H9 (cell line): ENCODE measurements at regions not wholly inside any gene's neighbourhood (a gene's known extent, or its start where the extent isn't known, plus 50 kb on each side); places are given as distances from the start of the nearest gene placed in this dataset.

Experiments
- DNase-seq: peaks from one replicate; pipeline ENCODE4 v3.0.0-alpha.2; 2017
- H2AFZ ChIP-seq: one replicate; pipeline ENCODE4 v1.6.1; 2013; ENCODE audit warnings: mild to moderate bottlenecking, low read length, control low read depth, moderate library complexity
- H2AK5ac ChIP-seq: 2 replicates; pipeline ENCODE4 v1.6.1; 2013; ENCODE audit warnings: low read length, control low read depth, mixed read lengths; ENCODE audit not compliant: insufficient read length
- H2BK120ac ChIP-seq: one replicate; pipeline ENCODE4 v1.6.1; 2013; ENCODE audit warnings: low read depth, mild to moderate bottlenecking, low read length, control low read depth, inconsistent platforms; ENCODE audit not compliant: poor library complexity, severe bottlenecking
- H2BK12ac ChIP-seq: 2 replicates; pipeline ENCODE4 v1.6.1; 2013; ENCODE audit warnings: low read length, control low read depth, mixed read lengths, low read depth; ENCODE audit not compliant: insufficient read length
- H2BK15ac ChIP-seq: 2 replicates; pipeline ENCODE4 v1.6.1; 2013; ENCODE audit warnings: low read depth, low read length, control low read depth
- H2BK20ac ChIP-seq: one replicate; pipeline ENCODE4 v1.6.1; 2013; ENCODE audit warnings: low read depth, mild to moderate bottlenecking, low read length, control low read depth, inconsistent platforms; ENCODE audit not compliant: poor library complexity, severe bottlenecking
- H2BK5ac ChIP-seq: 2 replicates; pipeline ENCODE4 v1.6.1; 2013; ENCODE audit warnings: low read length, control low read depth, mixed read lengths; ENCODE audit not compliant: insufficient read length
- H3K14ac ChIP-seq: 2 replicates; pipeline ENCODE4 v1.6.1; 2013; ENCODE audit warnings: low read length, control low read depth; ENCODE audit not compliant: insufficient read depth
- H3K18ac ChIP-seq: 2 replicates; pipeline ENCODE4 v1.6.1; 2013; ENCODE audit warnings: low read depth, mild to moderate bottlenecking, mixed read lengths, low read length, control low read depth; ENCODE audit not compliant: insufficient read length
- H3K23ac ChIP-seq: 2 replicates; pipeline ENCODE4 v1.6.1; 2013; ENCODE audit warnings: low read length, control low read depth, mixed read lengths, low read depth; ENCODE audit not compliant: insufficient read length
- H3K23me2 ChIP-seq: 2 replicates; pipeline ENCODE4 v1.6.1; 2013; ENCODE audit warnings: low read depth, mild to moderate bottlenecking, mixed read lengths, low read length, control low read depth; ENCODE audit not compliant: insufficient read length, poor library complexity, severe bottlenecking
- H3K27ac ChIP-seq: 2 replicates; pipeline ENCODE4 v1.5.1; 2013; ENCODE audit warnings: low read length, control low read depth, mixed read lengths, low read depth; ENCODE audit not compliant: insufficient read length
- H3K27me3 ChIP-seq: 2 replicates; pipeline ENCODE4 v1.6.1; 2013; ENCODE audit warnings: low read length, control low read depth, inconsistent platforms; ENCODE audit not compliant: insufficient read depth
- H3K4ac ChIP-seq: 2 replicates; pipeline ENCODE4 v1.6.1; 2013; ENCODE audit warnings: low read depth, mild to moderate bottlenecking, control low read depth, inconsistent platforms, low read length, moderate library complexity
- H3K4me1 ChIP-seq: 2 replicates; pipeline ENCODE4 v1.6.1; 2013; ENCODE audit warnings: low read length, control low read depth, inconsistent platforms; ENCODE audit not compliant: insufficient read depth
- H3K4me2 ChIP-seq: 2 replicates; pipeline ENCODE4 v1.6.1; 2013; ENCODE audit warnings: low read length, control low read depth, mixed read lengths; ENCODE audit not compliant: insufficient read length, insufficient read depth
- H3K56ac ChIP-seq: 2 replicates; pipeline ENCODE4 v1.6.1; 2013; ENCODE audit warnings: low read depth, mild to moderate bottlenecking, mixed read lengths, low read length, control low read depth; ENCODE audit not compliant: insufficient read length
- H3K79me1 ChIP-seq: 2 replicates; pipeline ENCODE4 v1.6.1; 2013; ENCODE audit warnings: low read depth, mild to moderate bottlenecking, moderate library complexity, low read length, control low read depth, inconsistent platforms; ENCODE audit not compliant: insufficient read depth, poor library complexity, severe bottlenecking
- H3K79me2 ChIP-seq: 2 replicates; pipeline ENCODE4 v1.6.1; 2013; ENCODE audit warnings: low read length, control low read depth, inconsistent platforms; ENCODE audit not compliant: insufficient read depth
- H3K9ac ChIP-seq: 2 replicates; pipeline ENCODE4 v1.6.1; 2013; ENCODE audit warnings: low read length, control low read depth, mixed read lengths; ENCODE audit not compliant: insufficient read length; ENCODE audit errors: extremely low read depth
- H3K9me3 ChIP-seq: one replicate; pipeline ENCODE4 v1.6.1; 2013; ENCODE audit warnings: low read depth, low read length, inconsistent platforms; ENCODE audit not compliant: control insufficient read depth
- H3T11ph ChIP-seq: one replicate; pipeline ENCODE4 v1.6.1; 2013; ENCODE audit warnings: mild to moderate bottlenecking, low read length, control low read depth, inconsistent platforms
- H4K20me1 ChIP-seq: one replicate; pipeline ENCODE4 v1.6.1; 2013; ENCODE audit not compliant: control insufficient read depth, insufficient read length, insufficient read depth
- H4K5ac ChIP-seq: 2 replicates; pipeline ENCODE4 v1.6.1; 2013; ENCODE audit warnings: low read depth, mild to moderate bottlenecking, mixed read lengths, low read length, control low read depth; ENCODE audit not compliant: insufficient read length
- H4K8ac ChIP-seq: replicated peaks from 2 replicates; pipeline ENCODE4 v1.6.1; 2013; ENCODE audit warnings: low read length, control low read depth, mixed read lengths, low read depth; ENCODE audit not compliant: insufficient read length
- H4K91ac ChIP-seq: 2 replicates; pipeline ENCODE4 v1.6.1; 2013; ENCODE audit warnings: low read depth, mild to moderate bottlenecking, moderate library complexity, mixed read lengths, low read length, control low read depth; ENCODE audit not compliant: insufficient read length
- H3K27ac Mint-ChIP-seq, 3 experiments: 2 replicates in 2 of 3; 3 replicates in 1 of 3; pipeline ENCODE4 v1.8.0; 2020 to 2021; ENCODE audit warnings: mixed read lengths in 3 of 3, mild to moderate bottlenecking in 1 of 3, moderate library complexity in 1 of 3
- H3K27me3 Mint-ChIP-seq: 2 replicates; pipeline ENCODE4 v1.8.0; 2021; ENCODE audit warnings: low read depth, mild to moderate bottlenecking, moderate library complexity, mixed read lengths
- H3K36me3 Mint-ChIP-seq, 3 experiments: 2 replicates in 2 of 3; 3 replicates in 1 of 3; pipeline ENCODE4 v1.8.0; 2020 to 2021; ENCODE audit warnings: low read depth in 3 of 3, mixed read lengths in 3 of 3; ENCODE audit not compliant: insufficient read depth in 1 of 3
- H3K4me1 Mint-ChIP-seq, 2 experiments: 2 replicates each; pipeline ENCODE4 v1.8.0; 2020; ENCODE audit warnings: mixed read lengths in 2 of 2
- H3K4me3 Mint-ChIP-seq, 2 experiments: 2 replicates in 1 of 2; 3 replicates in 1 of 2; pipeline ENCODE4 v1.8.0; 2020 to 2021; ENCODE audit warnings: mild to moderate bottlenecking in 2 of 2, mixed read lengths in 2 of 2, moderate library complexity in 1 of 2
- H3K9me3 Mint-ChIP-seq, 2 experiments: 2 replicates in 1 of 2; 3 replicates in 1 of 2; pipeline ENCODE4 v1.8.0; 2020; ENCODE audit warnings: mild to moderate bottlenecking in 2 of 2, mixed read lengths in 2 of 2, moderate library complexity in 1 of 2
- CTCF ChIP-seq: fragments of 200-600 bp; sonication (generic); conservative IDR thresholded peaks from 3 replicates; pipeline ENCODE4 v1.8.0; 2021; ENCODE audit warnings: antibody characterized with exemption, mild to moderate bottlenecking
- WGBS: extraction: QIAGEN DNeasy Blood & Tissue Kit; methylation state at CpG from one replicate; pipeline ENCODE4 v1.1.7; 2013; ENCODE audit warnings: missing lambda C conversion rate, low lambda C conversion rate, mixed read lengths; ENCODE audit not compliant: insufficient read length; ENCODE audit errors: extremely low coverage; 5-methylcytosine and 5-hydroxymethylcytosine counted together

- Histone ChIP-seq H3K79me2 (no peaks in the 10 kb centered on the region), H3K4me1 (peaks cover 5% of the 10 kb centered on the region; the same call in 1 of the 2 replicates), H4K8ac (no peak overlapping the region), H3K27me3 (no peaks in the 10 kb centered on the region), H2AFZ (no peak overlapping the region), H2BK20ac (no peak overlapping the region), H3T11ph (no peak overlapping the region), H3K9ac (no peak overlapping the region), H2BK15ac (no peak overlapping the region), H3K4me2 (no peak overlapping the region), H2BK5ac (no peak overlapping the region), H3K9me3 (no peaks in the 10 kb centered on the region), H4K91ac (no peak overlapping the region), H2BK120ac (no peak overlapping the region), H3K56ac (no peak overlapping the region), H3K18ac (no peak overlapping the region), H2AK5ac (no peak overlapping the region), H3K23me2 (no peaks in the 10 kb centered on the region), H3K4ac (no peak overlapping the region), H3K23ac (no peak overlapping the region), H3K27ac (no peak overlapping the region), H2BK12ac (no peak overlapping the region), H3K79me1 (no peaks in the 10 kb centered on the region), H4K20me1 (no peaks in the 10 kb centered on the region), H3K14ac (no peak overlapping the region), H4K5ac (no peak overlapping the region)
- WGBS = no CpG with 5 or more reads among the region's 3 CpGs
- H3K36me3 Mint-ChIP-seq = peaks cover 2 to 16% (median 2%) of the 10 kb centered on the region in 3 experiments; a peak in 6 of 7 replicates
- H3K4me1 Mint-ChIP-seq = peaks cover 22 to 23% of the 10 kb centered on the region in 2 experiments
- no peak for DNase-seq
- H3K9me3 Mint-ChIP-seq = peaks cover 3 to 5% of the 10 kb centered on the region in 2 experiments
- H3K4me3 Mint-ChIP-seq = no peak overlapping the region
- no peak for TF ChIP-seq CTCF
- no peaks in the 10 kb centered on the region for H3K27me3 Mint-ChIP-seq
- H3K27ac Mint-ChIP-seq = no peak overlapping the region
Observed at GRCh38 chr3:124374583-124374982, 355.7 kb upstream of the UMPS start.
